ENCODE measurements at regions not wholly inside any gene's neighbourhood (a gene's known extent, or its start where the extent isn't known, plus 50 kb on each side); places are given as distances from the start of the nearest gene placed in this dataset.

DNA sequence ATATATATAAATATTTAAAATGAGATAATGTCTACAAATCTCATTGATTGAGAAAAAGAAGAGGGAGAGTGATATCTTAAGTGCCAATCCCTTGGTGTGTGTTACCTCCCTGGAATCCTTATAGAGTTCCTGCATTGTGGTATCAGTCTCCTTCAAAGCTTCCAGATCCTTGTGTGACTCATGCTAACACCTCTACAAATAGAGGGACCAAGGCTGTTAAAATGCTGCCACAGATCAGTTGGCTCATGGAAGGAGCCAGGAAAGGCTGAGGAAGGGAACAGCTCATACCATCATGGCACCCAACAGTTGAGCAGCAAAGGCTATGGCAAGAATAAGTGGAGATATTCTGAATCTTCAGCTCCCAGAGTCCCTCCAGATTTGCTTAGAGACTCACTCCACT is 163.6 kb upstream of the ISX start:
- Histone ChIP-seq H3K27ac (ENCODE audit: insufficient read depth, low read length) (no peak overlapping the region), H4K20me1 (ENCODE audit: control insufficient read depth, extremely low read depth, insufficient read depth, low read length) (no peaks in the 10 kb centered on the region), H3K9ac (ENCODE audit: insufficient read depth, low read length) (no peak overlapping the region), H3K27me3 (ENCODE audit: control insufficient read depth, insufficient read depth, low read length) (no peaks in the 10 kb centered on the region), H3K4me2 (ENCODE audit: extremely low read depth, insufficient read depth, low read length) (no peak overlapping the region), H3K9me3 (ENCODE audit: control insufficient read depth, insufficient read depth, low read depth, low read length) (no peaks in the 10 kb centered on the region), H3K4me3 (replicated peaks in 1 of 4; ENCODE audit: control extremely low read depth in 1 of 4, insufficient read depth in 1 of 4, low read depth in 3 of 4, low read length in 4 of 4) (no peak overlapping the region), H2AFZ (ENCODE audit: low read length) (no peak overlapping the region), H3K4me1 (ENCODE audit: control insufficient read depth, extremely low read depth, insufficient read depth, low read length) (no peaks in the 10 kb centered on the region), H3K36me3 (ENCODE audit: control insufficient read depth, insufficient read depth, low read length) (no peaks in the 10 kb centered on the region), H3K79me2 (ENCODE audit: control insufficient read depth, insufficient read depth, low read length) (no peaks in the 10 kb centered on the region)
- no peak for DNase-seq (ENCODE audit: low read depth in 2 of 2)
- TF ChIP-seq CTCF (conservative IDR thresholded peaks at IDR 0.05 in 1 of 2, IDR thresholded peaks at IDR 0.05 in 1 of 2; ENCODE audit: low read depth in 1 of 2, low read length in 2 of 2) (no peak), EZH2 (IDR thresholded peaks at IDR 0.05; ENCODE audit: low read length, missing control alignments) (no peak)

DNA sequence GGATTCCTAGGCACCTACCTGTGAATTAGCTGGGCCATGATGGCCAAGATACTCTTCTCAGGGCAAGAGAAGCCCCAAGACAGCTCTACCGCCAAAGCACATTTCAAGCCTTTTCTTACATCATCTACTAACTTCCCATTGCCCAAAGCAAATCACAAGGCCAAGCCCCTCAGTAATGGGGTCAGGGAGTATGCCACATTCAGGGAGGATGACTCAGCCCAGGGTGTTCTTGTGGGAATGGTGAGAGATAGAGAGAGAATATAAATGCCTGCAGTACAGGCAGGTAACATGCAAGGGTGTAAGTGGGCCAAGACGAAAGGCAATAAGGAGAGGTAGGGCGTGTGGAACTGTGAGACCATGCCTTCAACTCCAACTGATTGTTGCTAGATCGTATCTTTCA is 162.5 kb upstream of the ISX start:
- Histone ChIP-seq H3K4me3 (replicated peaks in 1 of 4; ENCODE audit: control extremely low read depth in 1 of 4, insufficient read depth in 1 of 4, low read depth in 3 of 4, low read length in 4 of 4) (no peak overlapping the region), H4K20me1 (ENCODE audit: control insufficient read depth, extremely low read depth, insufficient read depth, low read length) (no peaks in the 10 kb centered on the region), H2AFZ (ENCODE audit: low read length) (no peak overlapping the region), H3K4me2 (ENCODE audit: extremely low read depth, insufficient read depth, low read length) (no peak overlapping the region), H3K9ac (ENCODE audit: insufficient read depth, low read length) (no peak overlapping the region), H3K27me3 (ENCODE audit: control insufficient read depth, insufficient read depth, low read length) (no peaks in the 10 kb centered on the region), H3K79me2 (ENCODE audit: control insufficient read depth, insufficient read depth, low read length) (no peaks in the 10 kb centered on the region), H3K4me1 (ENCODE audit: control insufficient read depth, extremely low read depth, insufficient read depth, low read length) (no peaks in the 10 kb centered on the region), H3K27ac (ENCODE audit: insufficient read depth, low read length) (no peak overlapping the region), H3K36me3 (ENCODE audit: control insufficient read depth, insufficient read depth, low read length) (no peaks in the 10 kb centered on the region), H3K9me3 (ENCODE audit: control insufficient read depth, insufficient read depth, low read depth, low read length) (no peaks in the 10 kb centered on the region)
- no peak for TF ChIP-seq CTCF (conservative IDR thresholded peaks at IDR 0.05 in 1 of 2, IDR thresholded peaks at IDR 0.05 in 1 of 2; ENCODE audit: low read depth in 1 of 2, low read length in 2 of 2)
- no peak for TF ChIP-seq EZH2 (IDR thresholded peaks at IDR 0.05; ENCODE audit: low read length, missing control alignments)
- no peak for DNase-seq (ENCODE audit: low read depth in 2 of 2)

DNA sequence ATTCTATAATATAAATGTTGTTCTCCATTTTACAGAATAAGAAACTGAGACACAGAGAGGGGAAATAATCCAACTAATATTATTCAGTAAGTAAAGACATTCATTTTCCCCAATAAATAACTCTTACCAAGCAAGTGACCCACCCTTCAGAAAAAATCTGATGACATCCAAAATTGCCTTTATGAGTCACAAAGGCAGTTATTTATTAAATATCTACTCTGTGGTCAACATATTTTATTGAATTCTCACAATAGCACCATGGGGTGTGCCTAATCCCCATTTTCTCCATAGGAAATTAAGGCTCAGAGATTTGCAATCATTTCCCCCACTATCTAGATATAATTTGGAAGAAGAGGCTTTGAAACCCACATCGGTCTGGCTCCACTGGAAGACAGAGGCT is 161.5 kb upstream of the ISX start:
- TF ChIP-seq CTCF (conservative IDR thresholded peaks at IDR 0.05 in 1 of 2, IDR thresholded peaks at IDR 0.05 in 1 of 2; ENCODE audit: low read depth in 1 of 2, low read length in 2 of 2), result no peak
- no peak for TF ChIP-seq EZH2 (IDR thresholded peaks at IDR 0.05; ENCODE audit: low read length, missing control alignments)
- H3K9ac ChIP-seq (ENCODE audit: insufficient read depth, low read length), result no peak overlapping the region
- DNase-seq (ENCODE audit: low read depth in 2 of 2), result no peak
- H3K79me2 ChIP-seq (ENCODE audit: control insufficient read depth, insufficient read depth, low read length), result no peaks in the 10 kb centered on the region
- H3K27ac ChIP-seq (ENCODE audit: insufficient read depth, low read length), result no peak overlapping the region
- no peaks in the 10 kb centered on the region for H3K4me1 ChIP-seq (ENCODE audit: control insufficient read depth, extremely low read depth, insufficient read depth, low read length)
- no peaks in the 10 kb centered on the region for H3K27me3 ChIP-seq (ENCODE audit: control insufficient read depth, insufficient read depth, low read length)
- no peak overlapping the region for H3K4me3 ChIP-seq (replicated peaks in 1 of 4; ENCODE audit: control extremely low read depth in 1 of 4, insufficient read depth in 1 of 4, low read depth in 3 of 4, low read length in 4 of 4)
- no peak overlapping the region for H2AFZ ChIP-seq (ENCODE audit: low read length)
- no peaks in the 10 kb centered on the region for H4K20me1 ChIP-seq (ENCODE audit: control insufficient read depth, extremely low read depth, insufficient read depth, low read length)
- no peaks in the 10 kb centered on the region for H3K36me3 ChIP-seq (ENCODE audit: control insufficient read depth, insufficient read depth, low read length)
- no peaks in the 10 kb centered on the region for H3K9me3 ChIP-seq (ENCODE audit: control insufficient read depth, insufficient read depth, low read depth, low read length)
- H3K4me2 ChIP-seq (ENCODE audit: extremely low read depth, insufficient read depth, low read length), result no peak overlapping the region
